SK-N-SH (cell line): ENCODE measurements at regions not wholly inside any gene's neighbourhood (a gene's known extent, or its start where the extent isn't known, plus 50 kb on each side); places are given as distances from the start of the nearest gene placed in this dataset.

ENCODE experiments used
- CTCF ChIA-PET: fragments of 300-600, 350-600 bp; formaldehyde crosslinking; extraction: SDS; loops from one replicate; lab custom pipeline; 2021; lab: Yijun Ruan, JAX
- POLR2A ChIA-PET: fragments of 350-600 bp; sonication (Branson Sonifier 250); formaldehyde crosslinking; extraction: SDS; loops from one replicate; lab custom pipeline; 2020; ENCODE audit warnings: antibody characterized with exemption, inconsistent platforms; lab: Yijun Ruan, JAX
- DNase-seq: peaks from one replicate; pipeline ENCODE4 v3.0.0; 2012
- H2AFZ ChIP-seq: fragments of 200-600 bp; sonication (generic); 2 replicates; pipeline ENCODE4 v1.8.1; 2016; ENCODE audit warnings: antibody characterized with exemption, mild to moderate bottlenecking, low read depth
- H3F3A ChIP-seq: fragments of 200-600 bp; sonication (generic); replicated peaks from 2 replicates; pipeline ENCODE3; 2016; ENCODE audit warnings: antibody characterized with exemption, mild to moderate bottlenecking; ENCODE audit not compliant: insufficient read depth
- H3K27ac ChIP-seq, 2 experiments: fragments of 200-500 bp in 1 of 2; fragments of 200-600 bp in 1 of 2; sonication (Bioruptor generic) in 1 of 2; sonication (generic), shearing (Covaris generic) in 1 of 2; 2 replicates each; pipeline versions ENCODE4 v1.5.1 to v1.6.1; 2014 to 2016; ENCODE audit warnings: low read depth in 2 of 2, inconsistent platforms in 1 of 2, low read length in 1 of 2, mild to moderate bottlenecking in 1 of 2, mixed read lengths in 1 of 2
- H3K27me3 ChIP-seq: fragments of 200-600 bp; sonication (generic), shearing (Covaris generic); 2 replicates; pipeline ENCODE4 v1.6.1; 2016; ENCODE audit warnings: mixed run types; ENCODE audit not compliant: insufficient read depth
- H3K36me3 ChIP-seq, 2 experiments: fragments of 200-500 bp in 1 of 2; fragments of 200-600 bp in 1 of 2; sonication (Bioruptor generic) in 1 of 2; sonication (generic) in 1 of 2; replicated peaks in 1 of 2; 2 replicates each; pipeline versions ENCODE3 to v1.5.1; 2014 to 2016; ENCODE audit warnings: low read length in 1 of 2, mild to moderate bottlenecking in 1 of 2; ENCODE audit not compliant: insufficient read depth in 2 of 2, control insufficient read depth in 1 of 2
- H3K4me1 ChIP-seq, 2 experiments: fragments of 200-500 bp in 1 of 2; fragments of 200-600 bp in 1 of 2; sonication (Bioruptor generic) in 1 of 2; sonication (generic), shearing (Covaris generic) in 1 of 2; 2 replicates each; pipeline versions ENCODE4 v1.5.1 to v1.6.1; 2014 to 2016; ENCODE audit warnings: low read depth in 1 of 2, low read length in 1 of 2, mixed run types in 1 of 2; ENCODE audit not compliant: insufficient read depth in 2 of 2, control insufficient read depth in 1 of 2
- H3K4me2 ChIP-seq: fragments of 200-600 bp; sonication (generic), shearing (Covaris generic); 2 replicates; pipeline ENCODE4 v1.6.1; 2017; ENCODE audit warnings: mixed run types
- H3K4me3 ChIP-seq, 2 experiments: fragments of 200-500 bp in 1 of 2; fragments of 200-600 bp in 1 of 2; sonication (Bioruptor generic) in 1 of 2; sonication (generic), shearing (Covaris generic) in 1 of 2; 2 replicates each; pipeline versions ENCODE4 v1.5.1 to v1.8.1; 2014 to 2016; ENCODE audit warnings: low read depth in 2 of 2, inconsistent platforms in 1 of 2, low read length in 1 of 2, mild to moderate bottlenecking in 1 of 2, mixed read lengths in 1 of 2, moderate library complexity in 1 of 2
- H3K79me2 ChIP-seq: fragments of 200-600 bp; sonication (generic); 2 replicates; pipeline ENCODE4 v1.8.1; 2017; ENCODE audit warnings: mild to moderate bottlenecking; ENCODE audit not compliant: insufficient read depth
- H3K9ac ChIP-seq: fragments of 200-600 bp; sonication (generic); 2 replicates; pipeline ENCODE4 v1.6.1; 2017; ENCODE audit warnings: mixed run types
- H3K9me2 ChIP-seq: fragments of 200-600 bp; sonication (generic); 2 replicates; pipeline ENCODE4 v1.6.1; 2017; ENCODE audit warnings: mixed run types
- H3K9me3 ChIP-seq: fragments of 200-600 bp; sonication (generic); 2 replicates; pipeline ENCODE4 v1.6.1; 2017; ENCODE audit warnings: mixed run types, mild to moderate bottlenecking, moderate library complexity
- H4K20me1 ChIP-seq: fragments of 200-600 bp; sonication (generic); 2 replicates; pipeline ENCODE4 v1.6.1; 2017; ENCODE audit warnings: mild to moderate bottlenecking, mixed run types; ENCODE audit not compliant: insufficient read depth
- CHD2 ChIP-seq: fragments of 150-350 bp; IDR thresholded peaks from 2 replicates; pipeline ENCODE4 v1.6.1; 2018; ENCODE audit warnings: low read length; ENCODE audit not compliant: partially characterized antibody
- CTCF ChIP-seq: fragments of 200-600 bp; sonication (generic); IDR thresholded peaks from 2 replicates; pipeline ENCODE4 v1.6.1; 2017; ENCODE audit warnings: antibody characterized with exemption, mild to moderate bottlenecking, moderate library complexity
- ELF1 ChIP-seq: IDR thresholded peaks from 2 replicates; pipeline ENCODE4 v1.4.0; 2012
- FOSL2 ChIP-seq: IDR thresholded peaks from 2 replicates; pipeline ENCODE4 v1.4.0; 2012; ENCODE audit warnings: low read depth, mild to moderate bottlenecking, moderate library complexity, borderline replicate concordance
- FOXM1 ChIP-seq: IDR thresholded peaks from 2 replicates; pipeline ENCODE4 v1.4.0; 2012; ENCODE audit warnings: low read depth, mild to moderate bottlenecking
- GABPA ChIP-seq: IDR thresholded peaks from 2 replicates; pipeline ENCODE4 v1.4.0; 2012; ENCODE audit warnings: low read depth, mild to moderate bottlenecking
- IRF3 ChIP-seq: fragments of 150-350 bp; IDR thresholded peaks from 2 replicates; pipeline ENCODE4 v1.6.1; 2016; ENCODE audit warnings: mild to moderate bottlenecking, low read depth, low read length
- MXI1 ChIP-seq: IDR thresholded peaks from 2 replicates; pipeline ENCODE4 v1.6.1; 2012; ENCODE audit warnings: mild to moderate bottlenecking, low read depth, low read length, improper control_type of control experiment
- NFIC ChIP-seq: IDR thresholded peaks from 2 replicates; pipeline ENCODE4 v1.4.0; 2012; ENCODE audit warnings: borderline replicate concordance
- PBX3 ChIP-seq: IDR thresholded peaks from 2 replicates; pipeline ENCODE4; 2012
- RAD21 ChIP-seq: IDR thresholded peaks from 2 replicates; pipeline ENCODE4 v1.6.1; 2012; ENCODE audit warnings: mild to moderate bottlenecking, low read length
- REST ChIP-seq: IDR thresholded peaks from 2 replicates; pipeline ENCODE4 v1.6.1; 2012; ENCODE audit warnings: mild to moderate bottlenecking, low read depth, low read length, moderate library complexity
- SIN3A ChIP-seq: IDR thresholded peaks from 2 replicates; pipeline ENCODE4 v1.6.1; 2012; ENCODE audit warnings: low read depth, mild to moderate bottlenecking, low read length, moderate library complexity, borderline replicate concordance
- TEAD4 ChIP-seq: IDR thresholded peaks from 2 replicates; pipeline ENCODE4 v1.4.0; 2012; ENCODE audit warnings: mild to moderate bottlenecking, borderline replicate concordance; ENCODE audit not compliant: insufficient read depth
- USF1 ChIP-seq: IDR thresholded peaks from 2 replicates; pipeline ENCODE4 v1.4.0; 2012; ENCODE audit warnings: low read depth, borderline replicate concordance
- YY1 ChIP-seq: IDR thresholded peaks from 2 replicates; pipeline ENCODE4 v1.4.0; 2012; ENCODE audit warnings: low read depth, mild to moderate bottlenecking
- WGBS: methylation state at CpG from one replicate; pipeline ENCODE4 v1.1.6; 2017; ENCODE audit warnings: low lambda C conversion rate; 5-methylcytosine and 5-hydroxymethylcytosine counted together

- Histone ChIP-seq H3K4me3 (no peak overlapping the region), H3K27me3 (no peaks in the 10 kb centered on the region), H3K36me3 (no peaks in the 10 kb centered on the region), H3K4me1 (no peaks in the 10 kb centered on the region), H3K27ac (no peak overlapping the region), H3F3A (no peaks in the 10 kb centered on the region), H4K20me1 (no peaks in the 10 kb centered on the region), H3K9me3 (no peaks in the 10 kb centered on the region), H3K79me2 (no peaks in the 10 kb centered on the region), H2AFZ (no peak overlapping the region), H3K9me2 (no peaks in the 10 kb centered on the region), H3K4me2 (no peak overlapping the region), H3K9ac (no peak overlapping the region)
- ChIA-PET CTCF (interaction anchor here (1.5 kb wide), 1 partner anchor 148 kb away, joined by 4 read pairs; no protein-coding TSS in a partner anchor), POLR2A (no interaction called here)
- no peak for TF ChIP-seq MXI1
- TF ChIP-seq CTCF, result no peak
- TF ChIP-seq USF1, result no peak
- TF ChIP-seq CHD2, result no peak
- TF ChIP-seq FOSL2, result no peak
- no peak for TF ChIP-seq PBX3
- no peak for TF ChIP-seq YY1
- no peak for TF ChIP-seq SIN3A
- no peak for TF ChIP-seq TEAD4
- no peak for TF ChIP-seq FOXM1
- TF ChIP-seq GABPA, result no peak
- no peak for TF ChIP-seq REST
- TF ChIP-seq ELF1, result no peak
- TF ChIP-seq NFIC, result no peak
- TF ChIP-seq IRF3, result no peak
- TF ChIP-seq RAD21, result no peak
- no peak for DNase-seq
- 10% methylated on average over 5 of the region's 5 CpGs for WGBS
Observed at GRCh38 chr17:11023639-11024479, 186.0 kb upstream of the PIRT start.
